Liver (tissue), 8 donors: ENCODE measurements at regions not wholly inside any gene's neighbourhood (a gene's known extent, or its start where the extent isn't known, plus 50 kb on each side); places are given as distances from the start of the nearest gene placed in this dataset.

Experiments
- DNase-seq: peaks from one replicate; pipeline ENCODE4 v3.0.0-alpha.2; 2017; ENCODE audit warnings: low spot score
- H3K27ac ChIP-seq, 2 donors: one replicate each; pipeline ENCODE4 v1.7.0; 2013; ENCODE audit warnings: inconsistent platforms in 2 of 2, low read length in 2 of 2, control low read depth in 1 of 2, low read depth in 1 of 2, mild to moderate bottlenecking in 1 of 2
- H3K27me3 ChIP-seq, 4 donors: one replicate each; pipeline versions ENCODE4 v1.6.1 to v1.7.0; 2013; ENCODE audit warnings: low read length in 3 of 4, inconsistent platforms in 1 of 4, mild to moderate bottlenecking in 1 of 4, moderate library complexity in 1 of 4; ENCODE audit not compliant: control insufficient read depth in 4 of 4, insufficient read depth in 4 of 4
- H3K36me3 ChIP-seq, 4 donors: one replicate each; pipeline versions ENCODE4 v1.6.1 to v1.7.0; 2013; ENCODE audit warnings: low read length in 3 of 4, mild to moderate bottlenecking in 3 of 4, low read depth in 1 of 4, moderate library complexity in 1 of 4; ENCODE audit not compliant: control insufficient read depth in 4 of 4, insufficient read depth in 3 of 4
- H3K4me1 ChIP-seq, 4 donors: one replicate each; pipeline versions ENCODE4 v1.6.1 to v1.7.0; 2013; ENCODE audit warnings: low read length in 3 of 4, mild to moderate bottlenecking in 3 of 4, moderate library complexity in 1 of 4; ENCODE audit not compliant: control insufficient read depth in 4 of 4, insufficient read depth in 4 of 4
- H3K4me3 ChIP-seq, 3 donors: one replicate each; pipeline versions ENCODE4 v1.6.1 to v1.7.0; 2013; ENCODE audit warnings: low read length in 3 of 3, control low read depth in 1 of 3, low read depth in 1 of 3, mild to moderate bottlenecking in 1 of 3
- H3K9ac ChIP-seq, 2 donors: one replicate each; pipeline ENCODE4 v1.7.0; 2013; ENCODE audit warnings: low read length in 2 of 2, mild to moderate bottlenecking in 2 of 2, moderate library complexity in 2 of 2, control low read depth in 1 of 2, low read depth in 1 of 2
- H3K9me3 ChIP-seq, 4 donors: one replicate each; pipeline versions ENCODE4 v1.6.1 to v1.7.0; 2013; ENCODE audit warnings: low read length in 3 of 4; ENCODE audit not compliant: control insufficient read depth in 4 of 4
- EGR1 ChIP-seq, 2 donors: IDR thresholded peaks; 2 replicates each; pipeline ENCODE4 v1.6.1; 2016 to 2018; ENCODE audit warnings: antibody characterized with exemption in 2 of 2, low read depth in 2 of 2
- GABPA ChIP-seq, 2 donors: IDR thresholded peaks in 1 of 2; conservative IDR thresholded peaks in 1 of 2; 2 replicates each; pipeline ENCODE4 v1.6.1; 2016; ENCODE audit warnings: antibody characterized with exemption in 2 of 2, mild to moderate bottlenecking in 1 of 2, moderate library complexity in 1 of 2
- HNF4A ChIP-seq, 2 donors: conservative IDR thresholded peaks; 2 replicates each; pipeline ENCODE4 v1.6.1; 2016; ENCODE audit warnings: antibody characterized with exemption in 2 of 2, mild to moderate bottlenecking in 2 of 2
- HNF4G ChIP-seq: IDR thresholded peaks from 2 replicates; pipeline ENCODE4 v1.6.1; 2016; ENCODE audit warnings: antibody characterized with exemption
- JUND ChIP-seq, 2 donors: IDR thresholded peaks; 2 replicates each; pipeline ENCODE4 v1.6.1; 2016; ENCODE audit warnings: antibody characterized with exemption in 2 of 2
- RAD21 ChIP-seq, 2 donors: IDR thresholded peaks; 2 replicates each; pipeline ENCODE4 v1.6.1; 2016; ENCODE audit warnings: antibody characterized with exemption in 2 of 2, mild to moderate bottlenecking in 2 of 2
- RXRA ChIP-seq, 2 donors: IDR thresholded peaks; 2 replicates each; pipeline ENCODE4 v1.6.1; 2017 to 2018; ENCODE audit warnings: antibody characterized with exemption in 2 of 2, mild to moderate bottlenecking in 1 of 2
- SP1 ChIP-seq: IDR thresholded peaks from 2 replicates; pipeline ENCODE4 v1.6.1; 2018; ENCODE audit warnings: antibody characterized with exemption, mild to moderate bottlenecking
- TAF1 ChIP-seq: conservative IDR thresholded peaks from 2 replicates; pipeline ENCODE4 v1.6.1; 2016; ENCODE audit warnings: antibody characterized with exemption, mild to moderate bottlenecking
- YY1 ChIP-seq: IDR thresholded peaks from 2 replicates; pipeline ENCODE4 v1.6.1; 2016; ENCODE audit warnings: antibody characterized with exemption, mild to moderate bottlenecking
- WGBS: extraction: QIAGEN DNeasy Blood & Tissue Kit; methylation state at CpG from one replicate; pipeline ENCODE4 v1.1.7; 2013; 5-methylcytosine and 5-hydroxymethylcytosine counted together
- TF ChIP-seq, protein P1 (sequence below): fragments of 150-350 bp; IDR thresholded peaks from 2 replicates; pipeline ENCODE4 v1.5.1; 2017; ENCODE audit warnings: improper control_type of control experiment, low read depth, low read length; ENCODE audit not compliant: missing input control
- TF ChIP-seq, protein P2 (sequence below): IDR thresholded peaks from 2 replicates; pipeline ENCODE4 v1.6.1; 2016; ENCODE audit warnings: antibody characterized with exemption
- TF ChIP-seq, protein P3 (sequence below): IDR thresholded peaks from 2 replicates; pipeline ENCODE4 v1.6.1; 2016; ENCODE audit warnings: antibody characterized with exemption
- TF ChIP-seq, protein P4 (sequence below): IDR thresholded peaks from 2 replicates; pipeline ENCODE4 v1.6.1; 2016; ENCODE audit warnings: antibody characterized with exemption, mild to moderate bottlenecking
- TF ChIP-seq, protein P5 (sequence below): IDR thresholded peaks from 2 replicates; pipeline ENCODE4 v1.6.1; 2016; ENCODE audit warnings: antibody characterized with exemption
- donor health status: healthy.
- donor health status: healthy.
- donor health status: healthy.
- donor health status: healthy.
- donor health status: healthy.

DNA sequence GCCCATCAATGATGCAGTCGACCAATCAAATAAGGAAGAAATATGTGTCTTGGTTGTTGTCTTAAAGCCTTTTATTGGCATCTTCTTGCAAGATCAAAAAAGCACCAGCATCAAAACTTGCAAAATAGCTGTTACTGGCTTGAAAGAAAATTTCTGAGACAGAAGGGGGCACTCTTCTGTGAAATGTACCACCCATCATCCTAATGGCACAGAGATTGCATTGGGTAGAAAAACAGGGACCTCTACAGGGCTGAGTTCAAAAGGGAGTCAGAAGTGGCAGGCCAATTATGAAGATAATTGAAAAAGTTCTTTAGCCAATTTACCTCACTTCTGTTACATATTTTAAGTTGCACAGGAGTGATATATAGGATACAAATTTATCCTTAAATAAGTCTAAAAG lies 122.3 kb upstream of the GPR149 start:
- H3K9ac ChIP-seq = no peak overlapping the region
- H3K4me3 ChIP-seq = no peak overlapping the region
- no peak overlapping the region for H3K27ac ChIP-seq
- no peak for DNase-seq
- TF ChIP-seq, protein P1, sequence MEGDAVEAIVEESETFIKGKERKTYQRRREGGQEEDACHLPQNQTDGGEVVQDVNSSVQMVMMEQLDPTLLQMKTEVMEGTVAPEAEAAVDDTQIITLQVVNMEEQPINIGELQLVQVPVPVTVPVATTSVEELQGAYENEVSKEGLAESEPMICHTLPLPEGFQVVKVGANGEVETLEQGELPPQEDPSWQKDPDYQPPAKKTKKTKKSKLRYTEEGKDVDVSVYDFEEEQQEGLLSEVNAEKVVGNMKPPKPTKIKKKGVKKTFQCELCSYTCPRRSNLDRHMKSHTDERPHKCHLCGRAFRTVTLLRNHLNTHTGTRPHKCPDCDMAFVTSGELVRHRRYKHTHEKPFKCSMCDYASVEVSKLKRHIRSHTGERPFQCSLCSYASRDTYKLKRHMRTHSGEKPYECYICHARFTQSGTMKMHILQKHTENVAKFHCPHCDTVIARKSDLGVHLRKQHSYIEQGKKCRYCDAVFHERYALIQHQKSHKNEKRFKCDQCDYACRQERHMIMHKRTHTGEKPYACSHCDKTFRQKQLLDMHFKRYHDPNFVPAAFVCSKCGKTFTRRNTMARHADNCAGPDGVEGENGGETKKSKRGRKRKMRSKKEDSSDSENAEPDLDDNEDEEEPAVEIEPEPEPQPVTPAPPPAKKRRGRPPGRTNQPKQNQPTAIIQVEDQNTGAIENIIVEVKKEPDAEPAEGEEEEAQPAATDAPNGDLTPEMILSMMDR = no peak
- TF ChIP-seq GABPA (IDR thresholded peaks at IDR 0.05 in 1 of 2, conservative IDR thresholded peaks at IDR 0.05 in 1 of 2) (no peak), EGR1 (IDR thresholded peaks at IDR 0.05; ENCODE audit: low read depth in 2 of 2) (no peak), RAD21 (IDR thresholded peaks at IDR 0.05) (no peak), HNF4G (no peak), YY1 (no peak), SP1 (no peak), JUND (IDR thresholded peaks at IDR 0.05) (no peak), RXRA (IDR thresholded peaks at IDR 0.05) (no peak)
- TF ChIP-seq, protein P2, sequence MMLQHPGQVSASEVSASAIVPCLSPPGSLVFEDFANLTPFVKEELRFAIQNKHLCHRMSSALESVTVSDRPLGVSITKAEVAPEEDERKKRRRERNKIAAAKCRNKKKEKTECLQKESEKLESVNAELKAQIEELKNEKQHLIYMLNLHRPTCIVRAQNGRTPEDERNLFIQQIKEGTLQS = no peak
- TF ChIP-seq, protein P3, sequence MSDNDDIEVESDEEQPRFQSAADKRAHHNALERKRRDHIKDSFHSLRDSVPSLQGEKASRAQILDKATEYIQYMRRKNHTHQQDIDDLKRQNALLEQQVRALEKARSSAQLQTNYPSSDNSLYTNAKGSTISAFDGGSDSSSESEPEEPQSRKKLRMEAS = no peak
- TF ChIP-seq, protein P4, sequence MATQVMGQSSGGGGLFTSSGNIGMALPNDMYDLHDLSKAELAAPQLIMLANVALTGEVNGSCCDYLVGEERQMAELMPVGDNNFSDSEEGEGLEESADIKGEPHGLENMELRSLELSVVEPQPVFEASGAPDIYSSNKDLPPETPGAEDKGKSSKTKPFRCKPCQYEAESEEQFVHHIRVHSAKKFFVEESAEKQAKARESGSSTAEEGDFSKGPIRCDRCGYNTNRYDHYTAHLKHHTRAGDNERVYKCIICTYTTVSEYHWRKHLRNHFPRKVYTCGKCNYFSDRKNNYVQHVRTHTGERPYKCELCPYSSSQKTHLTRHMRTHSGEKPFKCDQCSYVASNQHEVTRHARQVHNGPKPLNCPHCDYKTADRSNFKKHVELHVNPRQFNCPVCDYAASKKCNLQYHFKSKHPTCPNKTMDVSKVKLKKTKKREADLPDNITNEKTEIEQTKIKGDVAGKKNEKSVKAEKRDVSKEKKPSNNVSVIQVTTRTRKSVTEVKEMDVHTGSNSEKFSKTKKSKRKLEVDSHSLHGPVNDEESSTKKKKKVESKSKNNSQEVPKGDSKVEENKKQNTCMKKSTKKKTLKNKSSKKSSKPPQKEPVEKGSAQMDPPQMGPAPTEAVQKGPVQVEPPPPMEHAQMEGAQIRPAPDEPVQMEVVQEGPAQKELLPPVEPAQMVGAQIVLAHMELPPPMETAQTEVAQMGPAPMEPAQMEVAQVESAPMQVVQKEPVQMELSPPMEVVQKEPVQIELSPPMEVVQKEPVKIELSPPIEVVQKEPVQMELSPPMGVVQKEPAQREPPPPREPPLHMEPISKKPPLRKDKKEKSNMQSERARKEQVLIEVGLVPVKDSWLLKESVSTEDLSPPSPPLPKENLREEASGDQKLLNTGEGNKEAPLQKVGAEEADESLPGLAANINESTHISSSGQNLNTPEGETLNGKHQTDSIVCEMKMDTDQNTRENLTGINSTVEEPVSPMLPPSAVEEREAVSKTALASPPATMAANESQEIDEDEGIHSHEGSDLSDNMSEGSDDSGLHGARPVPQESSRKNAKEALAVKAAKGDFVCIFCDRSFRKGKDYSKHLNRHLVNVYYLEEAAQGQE = no peak
- TF ChIP-seq, protein P5, sequence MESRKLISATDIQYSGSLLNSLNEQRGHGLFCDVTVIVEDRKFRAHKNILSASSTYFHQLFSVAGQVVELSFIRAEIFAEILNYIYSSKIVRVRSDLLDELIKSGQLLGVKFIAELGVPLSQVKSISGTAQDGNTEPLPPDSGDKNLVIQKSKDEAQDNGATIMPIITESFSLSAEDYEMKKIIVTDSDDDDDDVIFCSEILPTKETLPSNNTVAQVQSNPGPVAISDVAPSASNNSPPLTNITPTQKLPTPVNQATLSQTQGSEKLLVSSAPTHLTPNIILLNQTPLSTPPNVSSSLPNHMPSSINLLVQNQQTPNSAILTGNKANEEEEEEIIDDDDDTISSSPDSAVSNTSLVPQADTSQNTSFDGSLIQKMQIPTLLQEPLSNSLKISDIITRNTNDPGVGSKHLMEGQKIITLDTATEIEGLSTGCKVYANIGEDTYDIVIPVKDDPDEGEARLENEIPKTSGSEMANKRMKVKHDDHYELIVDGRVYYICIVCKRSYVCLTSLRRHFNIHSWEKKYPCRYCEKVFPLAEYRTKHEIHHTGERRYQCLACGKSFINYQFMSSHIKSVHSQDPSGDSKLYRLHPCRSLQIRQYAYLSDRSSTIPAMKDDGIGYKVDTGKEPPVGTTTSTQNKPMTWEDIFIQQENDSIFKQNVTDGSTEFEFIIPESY = no peak
- H3K27me3 ChIP-seq = no peaks in the 10 kb centered on the region
- H3K4me1 ChIP-seq = no peaks in the 10 kb centered on the region
- H3K36me3 ChIP-seq = no peaks in the 10 kb centered on the region
- 17% methylated on average over 1 of the region's 1 CpG for WGBS
- H3K9me3 ChIP-seq = no peaks in the 10 kb centered on the region

DNA sequence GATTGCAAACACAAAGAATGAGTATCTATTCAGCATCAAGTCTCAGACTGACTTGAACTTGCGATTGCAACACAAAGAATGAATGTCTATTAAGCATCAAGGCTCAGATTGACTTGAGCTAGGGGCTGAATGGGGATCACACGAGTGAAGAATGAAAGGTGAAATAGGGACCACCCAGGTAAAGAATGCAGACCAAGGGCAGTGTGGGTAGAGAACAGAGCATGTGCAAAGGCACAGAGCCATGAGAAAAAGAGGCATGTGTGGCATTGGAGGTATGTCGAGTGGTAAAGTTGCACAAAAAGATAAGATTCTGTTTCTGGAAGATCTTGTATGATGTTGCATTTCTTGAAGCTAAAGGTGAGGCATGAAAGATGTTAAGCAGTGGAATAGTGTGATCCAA lies 119.4 kb upstream of the GPR149 start:
- 64% methylated on average over 3 of the region's 3 CpGs for WGBS
- no peaks in the 10 kb centered on the region for H3K36me3 ChIP-seq
- H3K27me3 ChIP-seq = no peaks in the 10 kb centered on the region
- DNase-seq = no peak
- no peaks in the 10 kb centered on the region for H3K9me3 ChIP-seq
- H3K4me1 ChIP-seq = no peaks in the 10 kb centered on the region
- H3K27ac ChIP-seq = no peak overlapping the region
- no peak for TF ChIP-seq TAF1
- TF ChIP-seq RAD21 (IDR thresholded peaks at IDR 0.05) = no peak
- TF ChIP-seq JUND (IDR thresholded peaks at IDR 0.05) = no peak
- no peak for TF ChIP-seq HNF4A (conservative IDR thresholded peaks at IDR 0.05)
- TF ChIP-seq, protein P4 = no peak
- H3K4me3 ChIP-seq = no peak overlapping the region
- no peak overlapping the region for H3K9ac ChIP-seq
